A549 (cell line): ENCODE measurements at regions not wholly inside any gene's neighbourhood (a gene's known extent, or its start where the extent isn't known, plus 50 kb on each side); places are given as distances from the start of the nearest gene placed in this dataset.

Source experiments
- ATAC-seq, 2 experiments: fragments of 200-7000 bp in 1 of 2; fragments of >200 bp in 1 of 2; cut with Nextera tagmentation in 1 of 2; cut with Tn5 transposase in 1 of 2; 3 replicates each; pipeline versions ENCODE4 v1.8.0 to v1.9.1; 2018 to 2020; ENCODE audit warnings: mild to moderate bottlenecking in 1 of 2, moderate library complexity in 1 of 2
- CTCF ChIA-PET: fragments of 300-600 bp; sonication (Branson Sonifier 250); formaldehyde crosslinking; extraction: SDS; loops from one replicate; lab custom pipeline; 2021; ENCODE audit warnings: antibody characterized with exemption, inconsistent platforms; lab: Yijun Ruan, JAX
- POLR2A ChIA-PET: fragments of 350-600 bp; formaldehyde crosslinking; extraction: SDS; loops from one replicate; lab custom pipeline; 2021; ENCODE audit warnings: antibody characterized with exemption, inconsistent platforms; lab: Yijun Ruan, JAX
- DNase-seq, 2 experiments: peaks; one replicate each; pipeline versions ENCODE4 v3.0.0 to v3.0.0-alpha.2; 2011 to 2016; ENCODE audit warnings: low read depth in 1 of 2, low spot score in 1 of 2
- FAIRE-seq: peaks from 2 replicates; lab custom pipeline; 2011; peaks lifted over from hg19 to GRCh38; lab: Jason Lieb, UNC
- H3K27ac ChIP-seq, 2 experiments: fragments of >200 bp; sonication (Bioruptor Twin); formaldehyde crosslinking; 3 replicates each; pipeline ENCODE4 v1.5.1; 2016 to 2017
- H3K4me1 ChIP-seq: fragments of >200 bp; sonication (Bioruptor Twin); formaldehyde crosslinking; 3 replicates; pipeline ENCODE4 v1.6.1; 2016
- H3K4me2 ChIP-seq: fragments of >200 bp; sonication (Bioruptor Twin); formaldehyde crosslinking; 3 replicates; pipeline ENCODE4 v1.6.1; 2016
- H3K4me3 ChIP-seq: fragments of >200 bp; sonication (Bioruptor Twin); formaldehyde crosslinking; 3 replicates; pipeline ENCODE4 v1.5.1; 2016
- H3K9me3 ChIP-seq: fragments of >200 bp; sonication (Bioruptor Twin); formaldehyde crosslinking; 3 replicates; pipeline ENCODE4 v1.6.1; 2016
- CHD2 ChIP-seq: fragments of 150-350 bp; IDR thresholded peaks from 2 replicates; pipeline ENCODE4 v1.6.1; 2014; ENCODE audit warnings: low read length; ENCODE audit not compliant: partially characterized antibody
- CHD4 ChIP-seq: fragments of 200-600 bp; sonication (generic); IDR thresholded peaks from 2 replicates; pipeline ENCODE4 v1.6.1; 2016; ENCODE audit warnings: antibody characterized with exemption, mild to moderate bottlenecking, borderline replicate concordance
- EHF ChIP-seq: fragments of 250-450 bp; sonication (Bioruptor Pico); IDR thresholded peaks from 2 replicates; pipeline ENCODE4 v1.5.0; 2020; ENCODE audit warnings: mild to moderate bottlenecking
- EHMT2 ChIP-seq: fragments of 200-600 bp; sonication (generic); IDR thresholded peaks from 2 replicates; pipeline ENCODE4 v1.6.1; 2016; ENCODE audit warnings: antibody characterized with exemption, low read depth, mild to moderate bottlenecking, moderate library complexity
- HDAC2 ChIP-seq: fragments of 200-600 bp; sonication (generic); IDR thresholded peaks from 2 replicates; pipeline ENCODE4 v1.6.1; 2016
- HEYL ChIP-seq: fragments of 250-450 bp; sonication (Bioruptor Pico); IDR thresholded peaks from 2 replicates; pipeline ENCODE4 v1.8.0; 2021; ENCODE audit warnings: mild to moderate bottlenecking, moderate library complexity
- MAFK ChIP-seq: fragments of 450-650 bp; IDR thresholded peaks from 2 replicates; pipeline ENCODE4 v1.6.1; 2014; ENCODE audit not compliant: partially characterized antibody
- MYC ChIP-seq: IDR thresholded peaks from 2 replicates; pipeline ENCODE4 v1.6.1; 2012; ENCODE audit warnings: mild to moderate bottlenecking, inconsistent platforms, low read length, improper control_type of control experiment, borderline replicate concordance
- NR3C1 ChIP-seq: fragments of >200 bp; sonication (Bioruptor Twin); formaldehyde crosslinking; IDR thresholded peaks from 3 replicates; pipeline ENCODE4 v1.6.1; 2017
- POLR2A ChIP-seq: IDR thresholded peaks from 2 replicates; pipeline ENCODE4 v1.6.1; 2012; ENCODE audit warnings: mild to moderate bottlenecking, low read length
- RARB ChIP-seq: fragments of 250-450 bp; sonication (Bioruptor Pico); IDR thresholded peaks from 2 replicates; pipeline ENCODE4 v1.8.0; 2021; ENCODE audit warnings: mild to moderate bottlenecking, moderate library complexity
- RCOR1 ChIP-seq: fragments of 150-350 bp; IDR thresholded peaks from 2 replicates; pipeline ENCODE4 v1.6.1; 2014; ENCODE audit warnings: antibody characterized with exemption, low read length, low read depth
- RFX5 ChIP-seq: fragments of 450-650 bp; IDR thresholded peaks from 2 replicates; pipeline ENCODE4 v1.7.1; 2014; ENCODE audit warnings: antibody characterized with exemption, mild to moderate bottlenecking, moderate library complexity
- RNF2 ChIP-seq: fragments of 200-600 bp; sonication (generic); IDR thresholded peaks from 2 replicates; pipeline ENCODE4 v1.6.1; 2016; ENCODE audit warnings: low read depth, mild to moderate bottlenecking, antibody characterized with exemption, moderate library complexity, borderline replicate concordance
- SREBF2 ChIP-seq: fragments of 450-650 bp; IDR thresholded peaks from 2 replicates; pipeline ENCODE4 v1.6.1; 2014; ENCODE audit warnings: mild to moderate bottlenecking, moderate library complexity
- TP53 ChIP-seq: fragments of 250-450 bp; sonication (Bioruptor Pico); IDR thresholded peaks from 2 replicates; pipeline ENCODE4 v1.5.0; 2021; ENCODE audit warnings: mild to moderate bottlenecking, moderate library complexity
- WGBS: methylation state at CpG from one replicate; pipeline ENCODE4 v1.1.6; 2017; ENCODE audit errors: missing lambda C conversion rate; 5-methylcytosine and 5-hydroxymethylcytosine counted together
- TF ChIP-seq, protein P1 (sequence below): IDR thresholded peaks from 2 replicates; pipeline ENCODE4 v1.6.1; 2012
- TF ChIP-seq, protein P2 (sequence below): fragments of 250-450 bp; sonication (Bioruptor Pico); IDR thresholded peaks from 2 replicates; pipeline ENCODE4 v1.5.0; 2020; ENCODE audit warnings: low read depth, mild to moderate bottlenecking, moderate library complexity
- TF ChIP-seq, protein P3 (sequence below): fragments of >200 bp; sonication (Bioruptor Twin); formaldehyde crosslinking; IDR thresholded peaks from 2 replicates; pipeline ENCODE4 v1.6.1; 2016
- TF ChIP-seq, protein P4 (sequence below): fragments of 200-600 bp; sonication (generic); IDR thresholded peaks from 2 replicates; pipeline ENCODE4 v1.6.1; 2016; ENCODE audit warnings: antibody characterized with exemption, mild to moderate bottlenecking, moderate library complexity
- TF ChIP-seq, protein P5 (sequence below): IDR thresholded peaks from 2 replicates; pipeline ENCODE4 v1.6.1; 2012
- TF ChIP-seq, protein P6 (sequence below): fragments of >200 bp; sonication (Bioruptor Twin); formaldehyde crosslinking; IDR thresholded peaks from 3 replicates; pipeline ENCODE4 v1.5.1; 2016
- TF ChIP-seq, protein P7 (sequence below): IDR thresholded peaks from 2 replicates; pipeline ENCODE4 v1.6.1; 2012; ENCODE audit warnings: low read depth, borderline replicate concordance
- TF ChIP-seq, protein P8 (sequence below): fragments of 250-450 bp; sonication (Bioruptor Pico); IDR thresholded peaks from 2 replicates; pipeline ENCODE4 v1.5.0; 2021; ENCODE audit warnings: mild to moderate bottlenecking, moderate library complexity, borderline replicate concordance

DNA sequence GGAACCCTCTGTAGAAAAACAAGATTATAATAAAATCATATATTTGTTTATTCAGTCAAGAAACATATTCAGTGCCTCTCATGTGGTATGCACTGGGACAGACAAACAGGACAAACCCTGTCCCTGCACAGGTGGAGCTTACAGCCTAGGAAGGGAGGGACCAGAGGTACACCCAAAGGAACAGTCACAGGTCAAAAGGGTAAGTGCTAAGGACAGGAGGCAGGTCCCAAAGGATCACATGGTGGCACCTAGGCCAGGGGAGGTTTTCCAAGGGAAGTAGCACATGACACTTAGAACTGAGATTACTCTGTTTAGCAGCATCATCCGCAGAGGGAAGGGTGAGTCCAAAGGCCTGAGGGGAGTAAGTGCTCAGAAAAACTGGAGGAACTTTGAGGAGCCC, 254.4 kb upstream of the ARRDC4 start (continued):
- TF ChIP-seq CHD4 (no peak), RCOR1 (no peak), HEYL (CRISPR knock-in tag) (no peak), RFX5 (no peak)
- TF ChIP-seq, protein P1, sequence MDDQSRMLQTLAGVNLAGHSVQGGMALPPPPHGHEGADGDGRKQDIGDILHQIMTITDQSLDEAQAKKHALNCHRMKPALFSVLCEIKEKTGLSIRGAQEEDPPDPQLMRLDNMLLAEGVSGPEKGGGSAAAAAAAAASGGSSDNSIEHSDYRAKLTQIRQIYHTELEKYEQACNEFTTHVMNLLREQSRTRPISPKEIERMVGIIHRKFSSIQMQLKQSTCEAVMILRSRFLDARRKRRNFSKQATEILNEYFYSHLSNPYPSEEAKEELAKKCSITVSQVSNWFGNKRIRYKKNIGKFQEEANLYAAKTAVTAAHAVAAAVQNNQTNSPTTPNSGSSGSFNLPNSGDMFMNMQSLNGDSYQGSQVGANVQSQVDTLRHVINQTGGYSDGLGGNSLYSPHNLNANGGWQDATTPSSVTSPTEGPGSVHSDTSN, result no peak

DNA sequence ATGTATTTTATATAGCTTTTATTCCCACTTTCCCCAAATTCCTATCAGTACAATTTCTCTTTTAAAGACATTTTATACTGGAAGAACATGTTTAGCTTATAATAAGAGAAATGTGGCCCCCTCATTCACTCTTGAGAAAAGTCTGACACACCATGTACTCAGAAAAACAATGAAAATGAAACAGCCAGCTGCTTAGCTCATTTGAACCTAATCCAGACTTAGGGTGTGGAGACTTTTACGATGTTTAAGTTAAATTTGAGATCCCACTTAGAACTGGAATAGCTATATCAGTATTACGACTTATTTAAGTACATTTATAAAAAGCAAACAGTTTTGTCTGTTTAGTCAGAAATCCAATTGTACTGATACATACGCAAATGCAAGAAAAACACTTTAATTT, 252.3 kb upstream of the ARRDC4 start:
- Histone ChIP-seq H3K4me1 (no peaks in the 10 kb centered on the region), H3K4me2 (no peak overlapping the region), H3K27ac (no peak overlapping the region), H3K4me3 (no peak overlapping the region), H3K9me3 (0 out of 3 replicates have a peak, but pooled peaks cover 3% of the 10 kb centered on the region)
- no peak for ATAC-seq
- POLR2A ChIA-PET, result no interaction called here
- WGBS, result 7% methylated on average over 3 of the region's 3 CpGs
- no peak for DNase-seq
- CTCF ChIA-PET, result no interaction called here
- no peak for FAIRE-seq
- TF ChIP-seq, protein P2, sequence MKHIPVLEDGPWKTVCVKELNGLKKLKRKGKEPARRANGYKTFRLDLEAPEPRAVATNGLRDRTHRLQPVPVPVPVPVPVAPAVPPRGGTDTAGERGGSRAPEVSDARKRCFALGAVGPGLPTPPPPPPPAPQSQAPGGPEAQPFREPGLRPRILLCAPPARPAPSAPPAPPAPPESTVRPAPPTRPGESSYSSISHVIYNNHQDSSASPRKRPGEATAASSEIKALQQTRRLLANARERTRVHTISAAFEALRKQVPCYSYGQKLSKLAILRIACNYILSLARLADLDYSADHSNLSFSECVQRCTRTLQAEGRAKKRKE, result no peak
- TF ChIP-seq POLR2A (no peak), HDAC2 (no peak), EHF (CRISPR knock-in tag) (no peak), MYC (no peak), MAFK (no peak), EHMT2 (no peak), SREBF2 (no peak), TP53 (no peak), CHD2 (no peak), RARB (CRISPR knock-in tag) (no peak), RNF2 (no peak), NR3C1 (no peak)
- TF ChIP-seq, protein P3, sequence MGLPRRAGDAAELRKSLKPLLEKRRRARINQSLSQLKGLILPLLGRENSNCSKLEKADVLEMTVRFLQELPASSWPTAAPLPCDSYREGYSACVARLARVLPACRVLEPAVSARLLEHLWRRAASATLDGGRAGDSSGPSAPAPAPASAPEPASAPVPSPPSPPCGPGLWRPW, result no peak
- TF ChIP-seq, protein P4, sequence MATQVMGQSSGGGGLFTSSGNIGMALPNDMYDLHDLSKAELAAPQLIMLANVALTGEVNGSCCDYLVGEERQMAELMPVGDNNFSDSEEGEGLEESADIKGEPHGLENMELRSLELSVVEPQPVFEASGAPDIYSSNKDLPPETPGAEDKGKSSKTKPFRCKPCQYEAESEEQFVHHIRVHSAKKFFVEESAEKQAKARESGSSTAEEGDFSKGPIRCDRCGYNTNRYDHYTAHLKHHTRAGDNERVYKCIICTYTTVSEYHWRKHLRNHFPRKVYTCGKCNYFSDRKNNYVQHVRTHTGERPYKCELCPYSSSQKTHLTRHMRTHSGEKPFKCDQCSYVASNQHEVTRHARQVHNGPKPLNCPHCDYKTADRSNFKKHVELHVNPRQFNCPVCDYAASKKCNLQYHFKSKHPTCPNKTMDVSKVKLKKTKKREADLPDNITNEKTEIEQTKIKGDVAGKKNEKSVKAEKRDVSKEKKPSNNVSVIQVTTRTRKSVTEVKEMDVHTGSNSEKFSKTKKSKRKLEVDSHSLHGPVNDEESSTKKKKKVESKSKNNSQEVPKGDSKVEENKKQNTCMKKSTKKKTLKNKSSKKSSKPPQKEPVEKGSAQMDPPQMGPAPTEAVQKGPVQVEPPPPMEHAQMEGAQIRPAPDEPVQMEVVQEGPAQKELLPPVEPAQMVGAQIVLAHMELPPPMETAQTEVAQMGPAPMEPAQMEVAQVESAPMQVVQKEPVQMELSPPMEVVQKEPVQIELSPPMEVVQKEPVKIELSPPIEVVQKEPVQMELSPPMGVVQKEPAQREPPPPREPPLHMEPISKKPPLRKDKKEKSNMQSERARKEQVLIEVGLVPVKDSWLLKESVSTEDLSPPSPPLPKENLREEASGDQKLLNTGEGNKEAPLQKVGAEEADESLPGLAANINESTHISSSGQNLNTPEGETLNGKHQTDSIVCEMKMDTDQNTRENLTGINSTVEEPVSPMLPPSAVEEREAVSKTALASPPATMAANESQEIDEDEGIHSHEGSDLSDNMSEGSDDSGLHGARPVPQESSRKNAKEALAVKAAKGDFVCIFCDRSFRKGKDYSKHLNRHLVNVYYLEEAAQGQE, result no peak
- TF ChIP-seq, protein P5, sequence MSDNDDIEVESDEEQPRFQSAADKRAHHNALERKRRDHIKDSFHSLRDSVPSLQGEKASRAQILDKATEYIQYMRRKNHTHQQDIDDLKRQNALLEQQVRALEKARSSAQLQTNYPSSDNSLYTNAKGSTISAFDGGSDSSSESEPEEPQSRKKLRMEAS, result no peak
- TF ChIP-seq, protein P6, sequence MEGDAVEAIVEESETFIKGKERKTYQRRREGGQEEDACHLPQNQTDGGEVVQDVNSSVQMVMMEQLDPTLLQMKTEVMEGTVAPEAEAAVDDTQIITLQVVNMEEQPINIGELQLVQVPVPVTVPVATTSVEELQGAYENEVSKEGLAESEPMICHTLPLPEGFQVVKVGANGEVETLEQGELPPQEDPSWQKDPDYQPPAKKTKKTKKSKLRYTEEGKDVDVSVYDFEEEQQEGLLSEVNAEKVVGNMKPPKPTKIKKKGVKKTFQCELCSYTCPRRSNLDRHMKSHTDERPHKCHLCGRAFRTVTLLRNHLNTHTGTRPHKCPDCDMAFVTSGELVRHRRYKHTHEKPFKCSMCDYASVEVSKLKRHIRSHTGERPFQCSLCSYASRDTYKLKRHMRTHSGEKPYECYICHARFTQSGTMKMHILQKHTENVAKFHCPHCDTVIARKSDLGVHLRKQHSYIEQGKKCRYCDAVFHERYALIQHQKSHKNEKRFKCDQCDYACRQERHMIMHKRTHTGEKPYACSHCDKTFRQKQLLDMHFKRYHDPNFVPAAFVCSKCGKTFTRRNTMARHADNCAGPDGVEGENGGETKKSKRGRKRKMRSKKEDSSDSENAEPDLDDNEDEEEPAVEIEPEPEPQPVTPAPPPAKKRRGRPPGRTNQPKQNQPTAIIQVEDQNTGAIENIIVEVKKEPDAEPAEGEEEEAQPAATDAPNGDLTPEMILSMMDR, result no peak
- TF ChIP-seq, protein P7, sequence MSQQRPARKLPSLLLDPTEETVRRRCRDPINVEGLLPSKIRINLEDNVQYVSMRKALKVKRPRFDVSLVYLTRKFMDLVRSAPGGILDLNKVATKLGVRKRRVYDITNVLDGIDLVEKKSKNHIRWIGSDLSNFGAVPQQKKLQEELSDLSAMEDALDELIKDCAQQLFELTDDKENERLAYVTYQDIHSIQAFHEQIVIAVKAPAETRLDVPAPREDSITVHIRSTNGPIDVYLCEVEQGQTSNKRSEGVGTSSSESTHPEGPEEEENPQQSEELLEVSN, result no peak
- TF ChIP-seq, protein P8, sequence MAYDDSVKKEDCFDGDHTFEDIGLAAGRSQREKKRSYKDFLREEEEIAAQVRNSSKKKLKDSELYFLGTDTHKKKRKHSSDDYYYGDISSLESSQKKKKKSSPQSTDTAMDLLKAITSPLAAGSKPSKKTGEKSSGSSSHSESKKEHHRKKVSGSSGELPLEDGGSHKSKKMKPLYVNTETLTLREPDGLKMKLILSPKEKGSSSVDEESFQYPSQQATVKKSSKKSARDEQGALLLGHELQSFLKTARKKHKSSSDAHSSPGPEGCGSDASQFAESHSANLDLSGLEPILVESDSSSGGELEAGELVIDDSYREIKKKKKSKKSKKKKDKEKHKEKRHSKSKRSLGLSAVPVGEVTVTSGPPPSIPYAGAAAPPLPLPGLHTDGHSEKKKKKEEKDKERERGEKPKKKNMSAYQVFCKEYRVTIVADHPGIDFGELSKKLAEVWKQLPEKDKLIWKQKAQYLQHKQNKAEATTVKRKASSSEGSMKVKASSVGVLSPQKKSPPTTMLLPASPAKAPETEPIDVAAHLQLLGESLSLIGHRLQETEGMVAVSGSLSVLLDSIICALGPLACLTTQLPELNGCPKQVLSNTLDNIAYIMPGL (CRISPR knock-in tag), result no peak
